H1 (cell line): ENCODE measurements at regions not wholly inside any gene's neighbourhood (a gene's known extent, or its start where the extent isn't known, plus 50 kb on each side); places are given as distances from the start of the nearest gene placed in this dataset.

Experiments used
- TF ChIP-seq, protein P1 (sequence below), 3 experiments: IDR thresholded peaks; 1 replicate in 2 of 3; 2 replicates in 1 of 3; pipeline versions ENCODE4 v1.5.1 to v1.6.1; 2011; ENCODE audit warnings: low read length in 3 of 3, mild to moderate bottlenecking in 3 of 3, inconsistent platforms in 2 of 3, low read depth in 1 of 3, moderate library complexity in 1 of 3; ENCODE audit not compliant: insufficient read depth in 1 of 3; ENCODE audit errors: control extremely low read depth in 1 of 3

DNA sequence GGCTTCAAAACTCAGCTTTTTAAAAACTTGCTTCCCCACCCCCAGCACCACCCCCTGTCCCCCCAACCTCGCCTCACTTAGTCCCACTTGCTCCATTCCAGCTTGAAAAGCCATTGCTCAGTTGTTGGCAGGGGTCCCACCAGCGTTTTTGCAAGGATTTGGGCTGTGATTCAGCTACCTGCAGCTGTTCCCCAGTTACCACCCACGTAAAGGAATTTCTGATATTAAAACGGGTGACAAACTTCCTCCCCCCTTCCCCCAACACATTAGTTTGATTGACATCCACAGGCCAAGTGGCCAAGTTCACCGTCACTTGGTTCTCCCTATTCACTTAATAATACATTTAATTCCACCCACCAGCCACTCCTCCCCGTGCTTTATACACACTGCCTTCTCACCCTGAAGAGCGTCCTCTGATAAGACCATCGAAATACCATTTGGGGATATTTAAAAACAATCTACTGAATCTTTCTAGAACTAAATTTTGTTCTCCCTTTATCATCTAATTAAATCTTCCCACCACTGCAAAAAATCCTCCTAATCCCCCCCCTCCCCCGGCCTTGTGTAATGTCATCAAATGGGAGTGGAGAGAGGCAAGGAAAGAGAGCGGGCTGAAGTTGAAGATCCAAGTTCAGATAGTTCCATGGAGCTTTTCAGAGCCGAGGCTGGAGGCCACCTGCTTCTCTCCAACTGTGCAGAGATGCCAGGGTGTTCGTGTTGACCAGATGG lies 55.1 kb downstream of the SOX9 start (continued):
- TF ChIP-seq, protein P1, sequence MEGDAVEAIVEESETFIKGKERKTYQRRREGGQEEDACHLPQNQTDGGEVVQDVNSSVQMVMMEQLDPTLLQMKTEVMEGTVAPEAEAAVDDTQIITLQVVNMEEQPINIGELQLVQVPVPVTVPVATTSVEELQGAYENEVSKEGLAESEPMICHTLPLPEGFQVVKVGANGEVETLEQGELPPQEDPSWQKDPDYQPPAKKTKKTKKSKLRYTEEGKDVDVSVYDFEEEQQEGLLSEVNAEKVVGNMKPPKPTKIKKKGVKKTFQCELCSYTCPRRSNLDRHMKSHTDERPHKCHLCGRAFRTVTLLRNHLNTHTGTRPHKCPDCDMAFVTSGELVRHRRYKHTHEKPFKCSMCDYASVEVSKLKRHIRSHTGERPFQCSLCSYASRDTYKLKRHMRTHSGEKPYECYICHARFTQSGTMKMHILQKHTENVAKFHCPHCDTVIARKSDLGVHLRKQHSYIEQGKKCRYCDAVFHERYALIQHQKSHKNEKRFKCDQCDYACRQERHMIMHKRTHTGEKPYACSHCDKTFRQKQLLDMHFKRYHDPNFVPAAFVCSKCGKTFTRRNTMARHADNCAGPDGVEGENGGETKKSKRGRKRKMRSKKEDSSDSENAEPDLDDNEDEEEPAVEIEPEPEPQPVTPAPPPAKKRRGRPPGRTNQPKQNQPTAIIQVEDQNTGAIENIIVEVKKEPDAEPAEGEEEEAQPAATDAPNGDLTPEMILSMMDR (IDR thresholded peaks at IDR 0.05; ENCODE audit: control extremely low read depth in 1 of 3, insufficient read depth in 1 of 3, low read depth in 1 of 3, low read length in 3 of 3): no peak
